ENCODE measurements at regions not wholly inside any gene's neighbourhood (a gene's known extent, or its start where the extent isn't known, plus 50 kb on each side); places are given as distances from the start of the nearest gene placed in this dataset.

- TF ChIP-seq EZH2phosphoT487 (IDR thresholded peaks at IDR 0.05; ENCODE audit: insufficient read depth, low read depth) (no peak), EZH2 (IDR thresholded peaks at IDR 0.05; ENCODE audit: insufficient read depth, poor library complexity, severe bottlenecking) (no peak)
Observed at GRCh38 chr2:8086796-8087479, 594.9 kb upstream of the ID2 start.

Measured in GM23248 (cell line).